Left lung (tissue), 4 donors: ENCODE measurements at regions not wholly inside any gene's neighbourhood (a gene's known extent, or its start where the extent isn't known, plus 50 kb on each side); places are given as distances from the start of the nearest gene placed in this dataset.

Source experiments
- ATAC-seq: fragments of 200-7000 bp; cut with Tn5 transposase; one replicate; pipeline ENCODE4 v1.9.1; 2020; ENCODE audit warnings: moderate library complexity
- DNase-seq, 4 donors: peaks; one replicate each; pipeline ENCODE4 v3.0.0-alpha.2; 2013 to 2020
- H3K27ac ChIP-seq, 2 donors: fragments of 200-600 bp; sonication (generic) in 1 of 2; one replicate each; pipeline versions ENCODE4 v1.5.0 to v1.8.0; 2020 to 2021
- H3K27me3 ChIP-seq, 2 donors: fragments of 200-600 bp; sonication (generic) in 1 of 2; one replicate each; pipeline versions ENCODE4 v1.5.0 to v1.8.0; 2020 to 2021
- H3K36me3 ChIP-seq, 2 donors: fragments of 200-600 bp; sonication (generic) in 1 of 2; one replicate each; pipeline versions ENCODE4 v1.5.0 to v1.8.0; 2020 to 2021
- H3K4me1 ChIP-seq, 2 donors: fragments of 200-600 bp; one replicate each; pipeline ENCODE4 v1.8.0; 2021
- H3K4me3 ChIP-seq, 2 donors: fragments of 200-600 bp; sonication (generic) in 1 of 2; one replicate each; pipeline versions ENCODE4 v1.5.0 to v1.8.0; 2020 to 2021; ENCODE audit warnings: mild to moderate bottlenecking in 1 of 2
- H3K9me3 ChIP-seq, 2 donors: fragments of 200-600 bp; sonication (generic) in 1 of 2; one replicate each; pipeline versions ENCODE4 v1.5.0 to v1.8.0; 2020 to 2021
- intact Hi-C, 2 donors: fragments of 100-400 bp; cut with DNase I; formaldehyde crosslinking; loops; one replicate each; pipeline versions ENCODE4 v1.11.2 to v1.14.2; 2022
- TF ChIP-seq, protein P1 (sequence below), 2 donors: fragments of 200-600 bp; sonication (generic) in 1 of 2; IDR thresholded peaks; one replicate each; pipeline versions ENCODE4 v1.5.0 to v1.8.0; 2021; ENCODE audit warnings: antibody characterized with exemption in 2 of 2
- donor health status: DM: no; HTN: yes; CAD: no.
- donor health status: DM: no; HTN: no; CAD: no.

- no peak for ATAC-seq
- H3K27ac ChIP-seq: no peak overlapping the region
- H3K9me3 ChIP-seq: no peaks in the 10 kb centered on the region
- intact Hi-C loops: no loop called here
- H3K4me3 ChIP-seq: no peak overlapping the region
- TF ChIP-seq, protein P1, sequence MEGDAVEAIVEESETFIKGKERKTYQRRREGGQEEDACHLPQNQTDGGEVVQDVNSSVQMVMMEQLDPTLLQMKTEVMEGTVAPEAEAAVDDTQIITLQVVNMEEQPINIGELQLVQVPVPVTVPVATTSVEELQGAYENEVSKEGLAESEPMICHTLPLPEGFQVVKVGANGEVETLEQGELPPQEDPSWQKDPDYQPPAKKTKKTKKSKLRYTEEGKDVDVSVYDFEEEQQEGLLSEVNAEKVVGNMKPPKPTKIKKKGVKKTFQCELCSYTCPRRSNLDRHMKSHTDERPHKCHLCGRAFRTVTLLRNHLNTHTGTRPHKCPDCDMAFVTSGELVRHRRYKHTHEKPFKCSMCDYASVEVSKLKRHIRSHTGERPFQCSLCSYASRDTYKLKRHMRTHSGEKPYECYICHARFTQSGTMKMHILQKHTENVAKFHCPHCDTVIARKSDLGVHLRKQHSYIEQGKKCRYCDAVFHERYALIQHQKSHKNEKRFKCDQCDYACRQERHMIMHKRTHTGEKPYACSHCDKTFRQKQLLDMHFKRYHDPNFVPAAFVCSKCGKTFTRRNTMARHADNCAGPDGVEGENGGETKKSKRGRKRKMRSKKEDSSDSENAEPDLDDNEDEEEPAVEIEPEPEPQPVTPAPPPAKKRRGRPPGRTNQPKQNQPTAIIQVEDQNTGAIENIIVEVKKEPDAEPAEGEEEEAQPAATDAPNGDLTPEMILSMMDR (IDR thresholded peaks at IDR 0.05): no peak
- DNase-seq: no peak
- peaks cover 0 to 6% of the 10 kb centered on the region in 2 donors for H3K4me1 ChIP-seq
- H3K36me3 ChIP-seq: no peaks in the 10 kb centered on the region
- no peaks in the 10 kb centered on the region for H3K27me3 ChIP-seq
Measured at GRCh38 chr3:27567251-27567650, 83.1 kb upstream of the SLC4A7 start.

DNA sequence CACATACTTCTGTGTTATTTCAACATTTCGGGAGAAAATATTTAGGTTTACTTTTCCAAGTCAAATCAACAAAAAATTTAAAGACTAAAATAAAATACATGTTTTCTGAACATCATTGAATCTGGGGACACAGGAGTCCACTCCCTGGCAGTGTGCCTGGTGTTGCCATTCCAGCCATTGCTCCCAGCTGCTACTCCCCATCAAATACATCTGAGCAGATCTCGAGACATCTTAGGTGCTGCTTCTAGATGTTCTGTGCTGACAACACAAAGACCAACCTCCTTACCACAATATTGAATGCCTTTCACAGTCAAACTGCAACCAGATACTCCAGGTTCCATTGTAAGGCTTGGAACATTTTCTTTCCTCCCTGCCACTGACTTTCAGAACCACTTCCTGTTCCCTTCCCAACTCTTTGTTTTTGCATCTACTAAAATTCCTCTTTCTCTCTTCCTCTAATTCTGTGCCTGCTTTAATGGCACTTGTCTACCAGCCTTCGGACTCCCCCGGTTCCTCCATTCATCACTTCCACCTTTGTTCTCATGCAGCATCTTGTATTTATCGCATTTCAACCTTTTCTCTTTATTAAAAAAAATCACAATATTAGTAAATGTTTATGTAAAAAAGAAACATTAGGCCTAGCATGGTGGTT is 81.1 kb upstream of the SLC4A7 start:
- ATAC-seq: no peak
- TF ChIP-seq, protein P1 (IDR thresholded peaks at IDR 0.05): no peak
- no peaks in the 10 kb centered on the region for H3K9me3 ChIP-seq
- H3K4me3 ChIP-seq: no peak overlapping the region
- peaks cover 6 to 8% of the 10 kb centered on the region in 2 donors for H3K4me1 ChIP-seq
- intact Hi-C loops: no loop called here
- H3K27me3 ChIP-seq: no peaks in the 10 kb centered on the region
- no peak overlapping the region for H3K27ac ChIP-seq
- no peak for DNase-seq
- no peaks in the 10 kb centered on the region for H3K36me3 ChIP-seq

GRCh38 chr3:27561576-27561975 is 77.4 kb upstream of the SLC4A7 start:
- ATAC-seq: no peak
- TF ChIP-seq, protein P1 (IDR thresholded peaks at IDR 0.05): no peak
- Histone ChIP-seq H3K27ac (no peak overlapping the region), H3K27me3 (no peaks in the 10 kb centered on the region), H3K4me3 (no peak overlapping the region), H3K4me1 (peaks cover 0 to 14% of the 10 kb centered on the region in 2 donors), H3K36me3 (no peaks in the 10 kb centered on the region), H3K9me3 (no peaks in the 10 kb centered on the region)
- DNase-seq: no peak
- intact Hi-C loops: no loop called here

DNA sequence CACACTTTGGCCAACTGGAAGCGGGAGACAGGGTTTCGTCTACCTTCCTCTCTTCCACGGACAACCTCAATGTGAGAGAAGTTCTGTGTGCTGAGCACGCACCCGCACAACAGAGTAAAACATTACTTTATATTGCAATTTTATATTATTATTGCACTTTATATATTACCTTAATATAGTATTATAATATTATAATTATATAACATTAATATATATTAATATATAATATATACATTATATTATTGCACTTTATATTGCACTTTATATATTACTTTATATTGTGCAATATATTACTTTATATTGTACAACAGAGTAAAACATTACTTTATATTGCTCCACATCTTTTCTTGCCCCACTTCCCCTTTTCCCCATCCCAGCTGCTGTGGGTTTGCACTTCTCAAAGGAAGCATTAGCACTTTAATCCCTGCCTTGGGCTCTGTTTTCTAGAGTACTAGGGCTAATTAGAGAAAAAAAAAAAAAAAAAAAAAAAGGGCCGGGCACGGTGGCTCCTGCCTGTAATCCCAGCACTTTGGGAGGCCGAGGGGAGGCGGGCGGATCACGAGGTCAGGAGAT is 76.4 kb upstream of the SLC4A7 start:
- intact Hi-C loops: no loop called here
- peak in 1 of 4 donors; percentile 13 for DNase-seq
- H3K27ac ChIP-seq: no peak overlapping the region

DNA sequence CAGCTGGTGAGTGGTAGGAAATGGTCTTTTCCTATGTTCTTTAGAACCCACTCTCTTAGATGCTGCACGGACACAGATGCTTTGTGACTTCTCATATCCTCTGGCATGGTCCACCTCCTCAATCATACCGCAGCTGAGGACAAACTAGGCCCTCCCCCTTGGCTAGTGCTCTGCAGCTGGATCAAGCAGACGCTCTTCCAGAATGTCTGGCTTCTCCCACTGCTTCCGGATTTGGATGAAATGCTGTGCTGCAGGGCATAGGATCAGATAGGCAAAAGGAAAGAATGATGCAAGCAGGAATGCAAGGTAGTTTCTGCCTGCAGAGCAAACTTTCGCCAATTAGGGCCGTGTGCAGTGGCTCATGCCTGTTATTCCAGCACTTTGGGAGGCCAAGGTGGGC is 75.7 kb upstream of the SLC4A7 start:
- Histone ChIP-seq H3K27me3 (no peaks in the 10 kb centered on the region), H3K9me3 (no peaks in the 10 kb centered on the region), H3K4me3 (no peak overlapping the region), H3K36me3 (no peaks in the 10 kb centered on the region), H3K4me1 (peaks cover 0 to 14% of the 10 kb centered on the region in 2 donors), H3K27ac (no peak overlapping the region)
- DNase-seq: peak in 3 of 4 donors; percentile 33 to 62 (median 46)
- TF ChIP-seq, protein P1 (IDR thresholded peaks at IDR 0.05): no peak
- intact Hi-C loops: no loop called here
- peak; percentile 82 for ATAC-seq

More for the DNA sequence above, 76.4 kb upstream of the SLC4A7 start:
- Histone ChIP-seq H3K27me3 (no peaks in the 10 kb centered on the region), H3K4me1 (peaks cover 0 to 14% of the 10 kb centered on the region in 2 donors), H3K9me3 (no peaks in the 10 kb centered on the region), H3K4me3 (no peak overlapping the region), H3K36me3 (no peaks in the 10 kb centered on the region)
- TF ChIP-seq, protein P1 (IDR thresholded peaks at IDR 0.05): no peak
- ATAC-seq: no peak
